A549 (cell line): ENCODE measurements at regions not wholly inside any gene's neighbourhood (a gene's known extent, or its start where the extent isn't known, plus 50 kb on each side); places are given as distances from the start of the nearest gene placed in this dataset.

Experiments
- ATAC-seq, 2 experiments: fragments of 200-7000 bp in 1 of 2; fragments of >200 bp in 1 of 2; cut with Nextera tagmentation in 1 of 2; cut with Tn5 transposase in 1 of 2; 3 replicates each; pipeline versions ENCODE4 v1.8.0 to v1.9.1; 2018 to 2020; ENCODE audit warnings: mild to moderate bottlenecking in 1 of 2, moderate library complexity in 1 of 2
- CTCF ChIA-PET: fragments of 300-600 bp; sonication (Branson Sonifier 250); formaldehyde crosslinking; extraction: SDS; loops from one replicate; lab custom pipeline; 2021; ENCODE audit warnings: antibody characterized with exemption, inconsistent platforms; lab: Yijun Ruan, JAX
- POLR2A ChIA-PET: fragments of 350-600 bp; formaldehyde crosslinking; extraction: SDS; loops from one replicate; lab custom pipeline; 2021; ENCODE audit warnings: antibody characterized with exemption, inconsistent platforms; lab: Yijun Ruan, JAX
- DNase-seq, 2 experiments: peaks; one replicate each; pipeline versions ENCODE4 v3.0.0 to v3.0.0-alpha.2; 2011 to 2016; ENCODE audit warnings: low read depth in 1 of 2, low spot score in 1 of 2
- FAIRE-seq: peaks from 2 replicates; lab custom pipeline; 2011; peaks lifted over from hg19 to GRCh38; lab: Jason Lieb, UNC
- H3K27ac ChIP-seq, 2 experiments: fragments of >200 bp; sonication (Bioruptor Twin); formaldehyde crosslinking; 3 replicates each; pipeline ENCODE4 v1.5.1; 2016 to 2017
- H3K4me1 ChIP-seq: fragments of >200 bp; sonication (Bioruptor Twin); formaldehyde crosslinking; 3 replicates; pipeline ENCODE4 v1.6.1; 2016
- H3K4me2 ChIP-seq: fragments of >200 bp; sonication (Bioruptor Twin); formaldehyde crosslinking; 3 replicates; pipeline ENCODE4 v1.6.1; 2016
- H3K4me3 ChIP-seq: fragments of >200 bp; sonication (Bioruptor Twin); formaldehyde crosslinking; 3 replicates; pipeline ENCODE4 v1.5.1; 2016
- H3K9me3 ChIP-seq: fragments of >200 bp; sonication (Bioruptor Twin); formaldehyde crosslinking; 3 replicates; pipeline ENCODE4 v1.6.1; 2016
- GATA3 ChIP-seq: IDR thresholded peaks from 2 replicates; pipeline ENCODE4 v1.6.1; 2012; ENCODE audit warnings: borderline replicate concordance
- MAFK ChIP-seq: fragments of 450-650 bp; IDR thresholded peaks from 2 replicates; pipeline ENCODE4 v1.6.1; 2014; ENCODE audit not compliant: partially characterized antibody
- MAZ ChIP-seq: fragments of 150-350 bp; IDR thresholded peaks from 2 replicates; pipeline ENCODE4 v1.6.1; 2014; ENCODE audit warnings: antibody characterized with exemption, low read depth, low read length, borderline replicate concordance
- NFE2L2 ChIP-seq: fragments of 150-350 bp; conservative IDR thresholded peaks from 2 replicates; pipeline ENCODE4 v1.6.1; 2014; ENCODE audit warnings: low read length
- RARB ChIP-seq: fragments of 250-450 bp; sonication (Bioruptor Pico); IDR thresholded peaks from 2 replicates; pipeline ENCODE4 v1.8.0; 2021; ENCODE audit warnings: mild to moderate bottlenecking, moderate library complexity
- RFX5 ChIP-seq: fragments of 450-650 bp; IDR thresholded peaks from 2 replicates; pipeline ENCODE4 v1.7.1; 2014; ENCODE audit warnings: antibody characterized with exemption, mild to moderate bottlenecking, moderate library complexity
- RNF2 ChIP-seq: fragments of 200-600 bp; sonication (generic); IDR thresholded peaks from 2 replicates; pipeline ENCODE4 v1.6.1; 2016; ENCODE audit warnings: low read depth, mild to moderate bottlenecking, antibody characterized with exemption, moderate library complexity, borderline replicate concordance
- SMC3 ChIP-seq: fragments of >200 bp; sonication (Bioruptor Twin); formaldehyde crosslinking; IDR thresholded peaks from 3 replicates; pipeline ENCODE4 v1.6.1; 2018; ENCODE audit warnings: inconsistent platforms
- ZNF302 ChIP-seq: fragments of 250-450 bp; sonication (Bioruptor Pico); IDR thresholded peaks from 2 replicates; pipeline ENCODE4 v1.9.0; 2021; ENCODE audit warnings: inconsistent platforms, mild to moderate bottlenecking, moderate library complexity
- ZSCAN20 ChIP-seq: fragments of 250-450 bp; sonication (Bioruptor Pico); IDR thresholded peaks from 2 replicates; pipeline ENCODE4 v1.8.0; 2022; ENCODE audit warnings: mild to moderate bottlenecking, moderate library complexity
- whole genome bisulfite sequencing: methylation state at CpG from one replicate; pipeline ENCODE4 v1.1.6; 2017; ENCODE audit errors: missing lambda C conversion rate; 5-methylcytosine and 5-hydroxymethylcytosine counted together
- TF ChIP-seq, protein P1 (sequence below): fragments of 250-450 bp; sonication (Bioruptor Pico); IDR thresholded peaks from 2 replicates; pipeline ENCODE4 v1.5.0; 2020; ENCODE audit warnings: low read depth, mild to moderate bottlenecking, moderate library complexity
- TF ChIP-seq, protein P2 (sequence below): fragments of >200 bp; sonication (Bioruptor Twin); formaldehyde crosslinking; IDR thresholded peaks from 2 replicates; pipeline ENCODE4 v1.6.1; 2016
- TF ChIP-seq, protein P3 (sequence below): fragments of 450-650 bp; IDR thresholded peaks from 2 replicates; pipeline ENCODE4 v1.6.1; 2014; ENCODE audit warnings: antibody characterized with exemption

DNA sequence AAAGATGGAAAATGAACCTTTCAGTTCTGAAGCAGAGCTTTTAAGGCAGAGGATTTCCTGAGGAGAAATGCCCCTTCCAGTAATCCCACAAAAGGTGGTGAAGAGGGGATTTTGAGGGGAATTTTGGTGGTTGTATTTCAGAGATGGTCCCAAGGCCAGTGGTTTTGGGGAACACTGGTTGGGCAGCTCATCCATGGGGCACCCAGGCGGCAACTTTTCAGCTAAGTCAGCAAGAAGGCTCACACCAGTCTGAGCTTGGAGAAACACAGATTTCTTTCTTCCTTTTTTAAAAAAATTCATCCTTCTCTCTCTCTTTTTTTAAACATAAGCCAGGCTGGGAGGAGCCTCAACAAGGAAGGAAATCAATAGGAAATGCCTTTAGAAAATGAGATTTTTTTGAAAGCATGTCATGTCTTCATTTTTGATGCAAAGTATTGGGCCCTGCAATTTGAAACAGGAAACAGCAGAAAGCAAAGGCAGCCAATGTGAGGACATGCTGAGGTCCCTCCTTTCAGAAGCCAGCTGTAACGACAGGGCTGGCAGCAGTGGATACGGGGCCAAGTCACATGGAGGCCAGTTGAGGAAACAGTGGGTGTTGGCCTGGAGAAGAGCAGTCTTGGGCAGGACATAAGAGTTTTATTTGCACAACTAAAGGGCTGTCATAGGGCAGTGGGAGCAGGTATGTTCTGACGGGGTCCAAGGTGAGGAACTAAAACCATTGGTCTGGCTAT is 155.3 kb upstream of the KLF4 start:
- WGBS, result 90% methylated on average over 4 of the region's 4 CpGs
- Histone ChIP-seq H3K4me1 (no peaks in the 10 kb centered on the region), H3K9me3 (no peaks in the 10 kb centered on the region), H3K4me3 (no peak overlapping the region), H3K27ac (no peak overlapping the region), H3K4me2 (no peak overlapping the region)
- ChIA-PET CTCF (interaction anchor here (0.7 to 1.3 kb wide), 2 partner anchors 10 to 727 kb away, joined by 3 read pairs; no protein-coding TSS in a partner anchor), POLR2A (no interaction called here)
- ATAC-seq (no peak), FAIRE-seq (no peak), DNase-seq (no peak)
- TF ChIP-seq MAFK, result peak; percentile 30
- no peak for TF ChIP-seq RNF2
- TF ChIP-seq ZSCAN20 (CRISPR knock-in tag), result no peak

DNA sequence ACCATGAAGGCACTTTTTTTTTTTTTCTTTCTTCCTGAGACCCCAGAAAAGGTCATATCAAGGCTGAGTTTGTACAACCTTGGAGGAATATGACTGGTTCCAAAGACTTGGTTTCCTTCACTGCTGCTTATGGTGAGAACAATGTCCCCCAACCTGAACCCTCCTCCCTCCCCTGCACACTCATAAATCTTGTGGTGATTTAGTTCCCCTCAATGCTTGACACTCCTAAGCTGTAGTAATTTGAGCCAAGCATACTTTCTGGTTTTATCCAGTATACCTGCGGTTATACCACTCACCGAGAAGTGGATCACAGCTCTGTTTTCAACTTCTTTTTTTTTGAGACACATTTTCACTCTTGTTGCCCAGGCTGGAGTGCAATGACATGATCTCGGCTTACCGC is 149.9 kb upstream of the KLF4 start:
- WGBS, result 97% methylated on average over 4 of the region's 4 CpGs
- no peak for TF ChIP-seq GATA3
- TF ChIP-seq, protein P1, sequence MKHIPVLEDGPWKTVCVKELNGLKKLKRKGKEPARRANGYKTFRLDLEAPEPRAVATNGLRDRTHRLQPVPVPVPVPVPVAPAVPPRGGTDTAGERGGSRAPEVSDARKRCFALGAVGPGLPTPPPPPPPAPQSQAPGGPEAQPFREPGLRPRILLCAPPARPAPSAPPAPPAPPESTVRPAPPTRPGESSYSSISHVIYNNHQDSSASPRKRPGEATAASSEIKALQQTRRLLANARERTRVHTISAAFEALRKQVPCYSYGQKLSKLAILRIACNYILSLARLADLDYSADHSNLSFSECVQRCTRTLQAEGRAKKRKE, result no peak
- TF ChIP-seq ZNF302 (CRISPR knock-in tag), result no peak
- TF ChIP-seq, protein P2, sequence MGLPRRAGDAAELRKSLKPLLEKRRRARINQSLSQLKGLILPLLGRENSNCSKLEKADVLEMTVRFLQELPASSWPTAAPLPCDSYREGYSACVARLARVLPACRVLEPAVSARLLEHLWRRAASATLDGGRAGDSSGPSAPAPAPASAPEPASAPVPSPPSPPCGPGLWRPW, result no peak
- no peak for TF ChIP-seq NFE2L2
- TF ChIP-seq, protein P3, sequence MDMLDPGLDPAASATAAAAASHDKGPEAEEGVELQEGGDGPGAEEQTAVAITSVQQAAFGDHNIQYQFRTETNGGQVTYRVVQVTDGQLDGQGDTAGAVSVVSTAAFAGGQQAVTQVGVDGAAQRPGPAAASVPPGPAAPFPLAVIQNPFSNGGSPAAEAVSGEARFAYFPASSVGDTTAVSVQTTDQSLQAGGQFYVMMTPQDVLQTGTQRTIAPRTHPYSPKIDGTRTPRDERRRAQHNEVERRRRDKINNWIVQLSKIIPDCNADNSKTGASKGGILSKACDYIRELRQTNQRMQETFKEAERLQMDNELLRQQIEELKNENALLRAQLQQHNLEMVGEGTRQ, result no peak
- no peak for TF ChIP-seq MAZ
- TF ChIP-seq RFX5, result no peak
- TF ChIP-seq RARB (CRISPR knock-in tag), result no peak
- TF ChIP-seq, all 56 proteins: peak for 0
- Histone ChIP-seq H3K4me2 (peak overlapping the region; percentile 78; the same call in 1 of the 3 replicates), H3K9me3 (no peaks in the 10 kb centered on the region), H3K4me3 (no peak overlapping the region), H3K27ac (no peak overlapping the region), H3K4me1 (peaks cover 11% of the 10 kb centered on the region; the same call in 2 of the 3 replicates)
- ATAC-seq (no peak), FAIRE-seq (no peak), DNase-seq (no peak)
- ChIA-PET POLR2A (no interaction called here), CTCF (no interaction called here)

DNA sequence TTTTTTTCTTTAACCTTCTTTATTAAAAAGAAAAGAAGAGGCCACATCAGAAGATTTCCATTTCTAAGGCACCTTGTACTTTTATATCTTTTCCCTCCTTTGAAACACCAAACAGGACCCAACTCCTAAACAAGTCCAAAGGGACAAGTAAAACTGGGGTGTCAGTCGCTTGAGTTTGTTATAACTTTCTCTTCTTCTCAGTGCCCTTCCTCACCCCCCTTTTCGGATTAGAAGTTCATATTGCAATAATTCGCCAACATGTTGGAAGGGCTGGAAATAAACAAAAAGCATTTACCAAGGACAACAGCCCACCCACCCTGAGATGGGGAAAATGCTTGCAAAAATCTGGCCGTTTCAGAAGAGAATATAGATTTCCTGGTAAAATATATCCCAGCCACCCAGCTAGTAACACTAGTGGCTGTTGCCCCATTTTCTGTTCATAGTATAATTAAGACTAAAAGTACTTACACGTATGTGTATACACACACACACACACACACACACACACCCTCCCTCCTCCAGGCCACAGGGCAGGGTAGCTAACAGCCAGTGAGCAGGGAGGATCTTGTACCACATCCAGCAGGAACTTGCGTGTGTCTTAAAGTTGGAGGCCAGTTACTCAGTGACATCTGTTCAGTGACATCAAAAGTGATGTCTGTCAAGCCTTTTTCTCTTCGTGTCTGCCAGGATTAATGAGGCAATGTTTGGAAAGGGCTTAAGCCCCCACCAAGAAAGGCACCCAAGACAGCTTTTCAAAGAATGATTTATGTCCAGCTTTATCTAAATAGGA is 149.1 kb upstream of the KLF4 start:
- Histone ChIP-seq H3K4me2 (peak overlapping the region; percentile 78), H3K9me3 (no peaks in the 10 kb centered on the region), H3K4me1 (peaks cover 11% of the 10 kb centered on the region; the same call in 2 of the 3 replicates), H3K27ac (peak overlapping the region; percentile 28 to 89; a peak in 4 of 6 replicates), H3K4me3 (peak overlapping the region; percentile 52)
- TF ChIP-seq SMC3, result no peak
- FAIRE-seq (peak; percentile 28), DNase-seq (peak in 1 of 2 experiments; percentile 42), ATAC-seq (peak in 1 of 2 experiments; percentile 24; a peak in 2 of 6 replicates)
- ChIA-PET POLR2A (no interaction called here), CTCF (no interaction called here)
- 49% methylated on average over 7 of the region's 7 CpGs for WGBS
